ENCODE measurements at regions not wholly inside any gene's neighbourhood (a gene's known extent, or its start where the extent isn't known, plus 50 kb on each side); places are given as distances from the start of the nearest gene placed in this dataset.
"Not testable (repeated sequence)": the region's sequence is repeated elsewhere in the genome, so short reads cannot be mapped to it uniquely, and the experiment has no call there.

DNA sequence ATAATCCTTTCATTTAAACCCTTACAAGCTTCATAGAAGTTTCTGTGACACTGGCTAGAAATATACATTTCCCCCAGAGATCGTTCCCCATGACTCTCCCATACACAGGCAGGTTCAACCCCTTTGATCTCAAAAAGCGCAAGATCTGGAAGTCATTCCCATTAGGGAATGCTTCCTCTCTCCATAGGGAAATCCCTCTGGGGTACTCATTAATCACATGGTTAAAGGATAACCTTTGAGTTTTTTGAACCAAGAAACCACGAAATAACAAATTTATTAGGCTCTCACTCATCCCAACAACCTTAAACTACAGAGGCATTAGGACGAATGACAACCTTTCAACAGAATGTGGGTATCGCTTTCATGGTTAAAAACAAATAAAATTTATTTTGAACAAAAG, 211.9 kb upstream of the PRICKLE2 start:
- ATAC-seq = no peak

DNA sequence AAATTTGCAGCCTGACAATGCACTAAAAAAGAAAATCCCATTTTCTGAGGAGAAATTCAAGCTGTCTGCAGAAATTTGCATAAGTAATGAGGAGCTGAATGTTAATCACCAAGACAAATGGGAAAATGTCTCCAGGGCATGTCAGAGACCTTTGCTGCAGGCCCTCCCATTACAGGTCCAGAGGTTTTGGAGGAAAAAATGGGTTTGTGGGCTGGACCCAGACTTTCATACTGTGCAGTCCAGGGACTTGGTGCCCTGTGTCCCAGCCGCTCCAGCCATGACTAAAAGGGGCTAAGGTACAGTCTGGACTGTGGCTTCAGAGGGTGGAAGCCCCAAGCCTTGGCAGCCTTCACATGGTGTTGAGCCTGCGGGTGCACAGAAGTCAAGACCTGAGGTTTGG, 209.8 kb upstream of the PRICKLE2 start:
- not testable (repeated sequence) for ATAC-seq

DNA sequence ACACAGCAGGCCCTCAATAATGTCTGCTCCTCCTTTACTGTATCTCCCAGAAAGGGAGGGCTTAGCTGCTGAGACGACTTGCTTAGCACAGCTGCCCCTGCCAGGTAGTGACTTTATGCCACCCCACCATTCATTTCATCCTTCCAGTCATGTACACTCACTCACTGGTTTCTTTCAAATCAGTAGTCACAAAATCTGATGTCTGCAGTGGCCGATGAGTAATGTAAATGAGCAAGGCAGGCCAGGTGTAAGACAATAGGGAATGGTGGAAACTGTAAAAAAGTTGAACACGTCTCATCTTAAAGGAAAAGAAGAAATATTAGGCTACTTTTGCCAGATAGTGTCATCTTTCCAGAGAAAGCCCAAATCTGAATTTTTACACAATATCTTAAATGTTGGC, 207.6 kb upstream of the PRICKLE2 start:
- no peak for ATAC-seq

GRCh38 chr3:64431526-64432091, 206.3 kb upstream of the PRICKLE2 start:
- ATAC-seq = no peak

- no peak for ATAC-seq
Observed at GRCh38 chr3:64427671-64428070, 202.4 kb upstream of the PRICKLE2 start.

- ATAC-seq = peak; percentile 51
Observed at GRCh38 chr3:64426551-64426950, 201.3 kb upstream of the PRICKLE2 start.

- no peak for ATAC-seq
Observed at GRCh38 chr3:64422932-64423331, 197.7 kb upstream of the PRICKLE2 start.

- ATAC-seq = no peak
Observed at GRCh38 chr3:64422192-64422591, 196.9 kb upstream of the PRICKLE2 start.

GRCh38 chr3:64417816-64418215, 192.6 kb upstream of the PRICKLE2 start:
- no peak for ATAC-seq

DNA sequence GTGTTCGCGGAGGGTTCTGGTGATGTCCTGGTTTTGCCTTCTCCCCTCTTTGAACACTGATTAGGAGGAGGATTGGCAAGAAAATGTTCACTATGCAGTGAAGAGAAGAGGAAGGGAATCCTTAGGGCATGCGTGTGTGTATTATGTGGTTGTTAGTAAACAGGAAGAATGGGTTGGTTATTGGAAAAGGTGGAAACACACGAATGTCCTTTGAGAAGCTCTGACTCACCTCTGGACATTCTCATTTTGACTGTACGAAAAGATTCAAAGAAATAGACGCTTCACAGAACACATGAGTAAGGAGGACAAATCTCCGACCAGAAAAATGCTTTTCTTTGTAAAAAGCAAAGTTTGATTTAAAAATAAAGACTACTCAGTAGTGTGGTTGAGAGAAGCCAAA, 188.8 kb upstream of the PRICKLE2 start:
- no peak for ATAC-seq

DNA sequence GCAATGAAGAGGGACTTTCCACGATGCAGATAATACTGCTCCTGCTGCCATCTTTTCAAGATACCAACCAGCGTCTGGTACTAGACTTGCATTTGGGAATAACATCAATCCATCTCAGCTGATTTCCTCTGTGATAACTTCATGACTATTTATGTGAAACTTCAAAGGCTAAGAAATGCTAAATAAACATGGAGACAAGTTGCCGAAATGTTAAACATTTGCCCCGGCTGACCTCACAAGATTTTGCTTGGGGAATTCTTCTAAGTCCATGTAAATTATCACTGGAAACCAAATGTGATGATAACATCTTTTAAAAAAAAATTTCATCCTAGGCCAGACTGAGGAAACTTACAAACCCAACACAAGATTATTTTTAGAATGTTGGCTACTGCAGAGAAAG, 185.8 kb upstream of the PRICKLE2 start:
- no peak for ATAC-seq

GRCh38 chr3:64410226-64410625, 185.0 kb upstream of the PRICKLE2 start:
- ATAC-seq = no peak

- ATAC-seq = no peak
Observed at GRCh38 chr3:64408770-64409169, 183.5 kb upstream of the PRICKLE2 start.

- ATAC-seq = no peak
Observed at GRCh38 chr3:64406271-64406670, 181.0 kb upstream of the PRICKLE2 start.

DNA sequence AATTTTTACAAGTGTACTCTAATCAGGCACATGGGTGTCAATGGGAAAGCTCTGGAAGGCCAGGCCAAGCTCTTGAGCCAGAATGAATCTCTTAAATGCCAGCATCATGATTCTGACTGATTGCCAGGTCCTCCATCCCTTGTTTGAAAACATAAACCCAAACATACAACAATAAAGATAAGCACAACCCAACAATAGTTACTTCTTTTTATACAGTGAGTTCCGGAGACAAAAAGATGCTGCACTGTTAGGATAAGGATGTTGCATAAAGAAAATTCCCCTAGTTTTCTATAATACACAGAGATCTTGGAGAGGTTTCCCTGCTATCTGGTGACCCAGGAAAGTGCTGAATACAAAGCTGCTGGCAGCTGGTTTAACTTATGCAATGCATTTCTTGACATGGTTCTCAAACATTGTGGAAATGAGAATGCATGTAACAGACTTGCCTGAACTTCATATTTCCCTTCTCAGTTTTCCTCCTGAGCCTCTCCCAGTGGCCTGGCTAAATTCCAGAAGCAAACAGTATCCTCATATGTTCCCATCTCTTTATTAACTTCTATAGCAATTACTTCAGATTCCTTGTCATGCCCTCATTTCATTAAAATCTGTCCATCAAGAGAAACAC, 180.1 kb upstream of the PRICKLE2 start:
- ATAC-seq = no peak

DNA sequence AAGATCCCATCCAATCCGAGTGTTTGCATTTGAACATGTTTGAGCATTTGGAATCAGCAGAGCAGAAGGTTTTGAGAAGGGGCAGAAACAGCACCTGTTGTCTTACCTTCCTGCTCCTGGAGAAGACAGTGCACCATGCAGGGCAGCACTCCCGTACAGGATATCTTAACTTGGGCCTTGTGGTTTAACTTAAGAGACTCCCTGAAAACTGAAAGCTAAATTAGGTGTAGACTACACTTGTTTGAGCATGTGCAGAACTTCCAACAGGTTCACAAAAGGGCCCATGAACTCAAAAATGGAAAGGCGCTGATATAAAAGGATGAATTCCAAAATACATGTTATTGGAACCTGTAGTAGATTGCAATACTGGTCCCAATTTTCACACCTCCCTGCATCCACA, 175.4 kb upstream of the PRICKLE2 start:
- no peak for ATAC-seq

DNA sequence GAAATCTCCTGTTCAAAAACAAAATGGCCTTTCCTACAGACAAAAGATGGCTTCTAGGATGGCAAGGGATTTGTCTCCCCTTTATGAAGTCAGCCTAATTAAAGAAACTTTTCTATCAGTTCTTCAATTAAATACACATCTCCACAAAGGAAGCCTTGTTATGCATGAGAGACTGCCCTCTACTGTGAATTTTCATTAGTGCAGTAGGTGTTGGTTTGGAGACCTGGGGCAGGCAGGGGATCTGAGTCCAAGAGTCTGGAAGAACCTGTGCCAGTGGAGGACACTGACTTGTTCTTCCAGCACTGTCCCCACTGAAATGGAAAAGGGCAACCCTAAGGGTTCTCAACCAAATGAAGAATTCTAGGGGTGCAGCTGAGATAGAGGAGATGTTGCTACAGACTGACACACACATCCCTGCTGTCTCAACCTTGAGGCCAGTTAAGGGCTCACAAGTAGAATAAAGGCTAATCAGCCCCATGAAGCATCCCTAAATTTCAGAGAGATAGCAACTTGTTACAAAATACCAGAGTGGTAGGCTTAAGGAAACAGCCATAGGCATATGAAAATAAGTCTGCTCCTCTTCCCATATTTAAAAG, 174.0 kb upstream of the PRICKLE2 start:
- ATAC-seq = peak; percentile 70

DNA sequence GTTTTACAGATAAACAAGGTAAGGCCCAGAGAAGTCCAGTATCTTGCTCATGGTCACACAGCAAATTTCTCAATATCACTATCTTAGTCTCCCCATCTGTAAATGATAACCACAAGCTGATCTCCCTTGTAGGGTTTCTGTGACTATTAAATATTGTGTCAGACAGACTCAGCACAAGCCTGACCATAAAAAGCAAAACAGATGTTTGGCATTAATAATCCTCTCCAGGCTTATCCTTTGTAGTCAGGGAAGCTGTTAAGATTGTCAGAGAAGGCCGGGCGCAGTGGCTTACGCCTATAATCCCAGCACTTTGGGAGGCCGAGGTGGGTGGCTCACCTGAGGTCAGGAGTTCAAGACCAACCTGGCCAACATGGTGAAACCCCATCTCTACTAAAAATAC, 173.2 kb upstream of the PRICKLE2 start:
- ATAC-seq = no peak

DNA sequence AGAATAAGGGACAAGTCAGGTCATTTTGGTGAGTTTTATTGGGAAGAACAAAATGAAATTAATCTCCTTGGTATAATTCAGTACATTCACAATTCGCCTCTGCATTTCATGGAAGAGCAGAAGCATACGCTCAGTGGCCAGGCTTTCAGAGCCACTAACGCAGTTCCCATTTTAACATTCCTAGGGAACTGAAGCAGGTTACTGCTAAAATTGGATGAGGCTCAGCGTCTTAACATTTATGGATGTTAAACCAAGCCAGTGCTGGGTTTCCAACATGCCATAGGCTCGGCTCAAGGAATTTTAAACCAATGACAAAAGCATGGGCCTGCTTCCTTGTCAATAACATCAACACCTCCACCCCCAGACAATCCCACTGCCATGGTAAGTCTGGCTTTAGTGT, 172.7 kb upstream of the PRICKLE2 start:
- ATAC-seq = no peak

DNA sequence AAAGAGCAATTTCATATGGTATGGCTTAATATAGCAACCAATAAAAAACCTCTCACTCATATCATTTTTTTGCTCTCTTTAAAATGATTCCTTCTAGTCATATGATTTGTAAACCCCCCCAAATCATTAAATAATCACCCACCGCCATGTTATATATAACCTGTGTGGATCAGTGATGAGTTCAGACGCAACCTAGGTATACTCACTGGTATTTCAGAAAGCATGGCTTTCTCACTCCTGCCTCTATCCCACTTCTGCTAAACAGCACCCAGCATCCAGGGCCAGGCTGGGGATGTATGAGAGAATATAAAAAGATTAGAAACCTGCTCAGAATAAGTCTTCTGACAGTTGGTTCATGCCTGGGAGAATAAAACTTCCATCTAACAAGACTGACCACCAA, 172.3 kb upstream of the PRICKLE2 start:
- ATAC-seq = no peak

- ATAC-seq = no peak
Observed at GRCh38 chr3:64395490-64395889, 170.2 kb upstream of the PRICKLE2 start.

DNA sequence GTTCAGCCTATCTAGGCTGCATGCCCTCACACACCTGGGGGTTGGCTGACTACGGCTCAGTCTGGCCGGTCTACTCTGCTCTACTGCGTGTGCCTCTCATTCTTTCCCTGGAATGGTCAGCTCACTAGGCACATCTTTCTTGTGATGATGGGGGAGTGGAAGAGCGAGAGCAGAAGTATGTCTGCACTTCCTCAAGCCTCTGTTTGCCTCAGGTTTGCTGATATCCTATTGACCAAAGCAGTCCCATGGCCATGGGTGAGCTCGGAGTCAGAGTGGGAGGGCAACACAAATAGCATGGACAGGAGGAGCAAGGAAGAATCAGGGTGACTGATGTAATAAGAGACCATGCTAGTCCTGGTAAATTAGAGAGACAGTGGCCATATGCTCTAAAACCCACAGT, 167.9 kb upstream of the PRICKLE2 start:
- no peak for ATAC-seq

GRCh38 chr3:64392001-64392400, 166.7 kb upstream of the PRICKLE2 start:
- no peak for ATAC-seq

DNA sequence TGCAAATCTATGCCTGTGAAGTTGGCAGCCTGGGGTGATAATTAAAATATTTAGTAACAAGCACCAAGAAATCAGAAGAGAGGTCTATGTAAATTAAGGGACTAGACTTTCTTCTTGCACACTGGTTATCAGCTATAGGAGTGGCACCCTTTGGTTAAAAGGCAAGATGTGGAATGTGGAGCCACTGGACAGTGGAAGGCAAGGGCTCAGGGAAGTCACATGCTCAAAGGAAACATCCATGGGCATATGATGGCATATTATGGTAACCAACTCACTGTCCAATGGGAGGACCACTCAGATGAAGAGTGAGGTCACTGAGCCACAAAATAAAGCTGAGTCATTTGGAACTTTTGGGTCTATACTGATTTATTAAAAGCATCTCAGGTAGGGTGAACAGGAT, 165.6 kb upstream of the PRICKLE2 start:
- ATAC-seq = no peak

GRCh38 chr3:64388886-64389285, 163.6 kb upstream of the PRICKLE2 start:
- ATAC-seq = no peak
